ENCODE measurements at regions not wholly inside any gene's neighbourhood (a gene's known extent, or its start where the extent isn't known, plus 50 kb on each side); places are given as distances from the start of the nearest gene placed in this dataset.
"Not testable (repeated sequence)": the region's sequence is repeated elsewhere in the genome, so short reads cannot be mapped to it uniquely, and the experiment has no call there.

DNA sequence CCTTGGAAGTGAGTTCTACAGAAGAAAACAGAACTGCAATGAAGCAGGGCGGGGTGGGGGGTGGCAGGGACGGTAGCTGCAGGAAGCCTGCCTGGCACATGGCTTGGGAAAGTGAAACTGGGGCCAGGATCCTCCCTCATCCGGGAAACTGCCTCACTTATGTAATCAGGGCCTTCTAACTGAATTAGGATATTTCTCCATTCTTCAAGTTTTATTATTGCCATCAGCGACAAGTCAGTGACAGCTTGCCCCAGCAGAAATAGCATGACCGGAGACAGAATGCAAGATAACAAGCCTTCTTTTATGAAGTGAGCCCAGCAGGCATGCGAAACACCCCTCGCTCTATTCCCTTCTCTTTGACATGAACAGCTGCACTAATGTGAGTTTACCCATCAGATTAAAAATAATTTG, 77.5 kb upstream of the CACUL1 start:
- H3K4me1 ChIP-seq (ENCODE audit: low read depth): no peaks in the 10 kb centered on the region
- H3K4me3 ChIP-seq: no peak overlapping the region
- DNase-seq (ENCODE audit: low read depth in 1 of 2, low spot score in 1 of 2): peak in 1 of 2 donors; percentile 72
- no peaks in the 10 kb centered on the region for H3K36me3 ChIP-seq
- H3K27me3 ChIP-seq: peaks cover 2% of the 10 kb centered on the region
- H3K27ac ChIP-seq: no peak overlapping the region
- H3K9me3 ChIP-seq (ENCODE audit: low read depth): no peaks in the 10 kb centered on the region
- no peak for TF ChIP-seq CTCF (IDR thresholded peaks at IDR 0.05; ENCODE audit: low read depth, low read length)

DNA sequence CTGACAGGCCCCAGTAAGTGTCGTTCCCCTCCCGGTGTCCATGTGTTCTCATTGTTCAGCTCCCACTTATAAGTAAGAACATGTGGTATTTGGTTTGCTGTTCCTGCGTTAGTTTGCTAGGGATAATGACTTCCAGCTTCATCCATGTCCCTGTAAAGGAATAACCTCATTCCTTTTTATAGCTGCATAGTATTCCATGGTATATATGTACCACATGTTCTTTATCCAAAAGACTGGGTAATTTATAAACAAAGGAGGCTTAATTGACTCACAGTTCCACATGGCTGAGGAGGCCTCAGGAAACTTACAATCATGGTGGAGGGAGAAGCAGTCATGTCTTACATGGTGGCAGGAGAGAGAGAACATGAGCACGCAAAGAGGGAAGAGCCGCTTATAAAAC, 79.6 kb upstream of the CACUL1 start:
- not testable (repeated sequence) for H3K4me3 ChIP-seq; H3K27ac ChIP-seq; H3K4me1 ChIP-seq (ENCODE audit: low read depth); H3K27me3 ChIP-seq; DNase-seq (ENCODE audit: low read depth in 1 of 2, low spot score in 1 of 2); H3K9me3 ChIP-seq (ENCODE audit: low read depth); H3K36me3 ChIP-seq

DNA sequence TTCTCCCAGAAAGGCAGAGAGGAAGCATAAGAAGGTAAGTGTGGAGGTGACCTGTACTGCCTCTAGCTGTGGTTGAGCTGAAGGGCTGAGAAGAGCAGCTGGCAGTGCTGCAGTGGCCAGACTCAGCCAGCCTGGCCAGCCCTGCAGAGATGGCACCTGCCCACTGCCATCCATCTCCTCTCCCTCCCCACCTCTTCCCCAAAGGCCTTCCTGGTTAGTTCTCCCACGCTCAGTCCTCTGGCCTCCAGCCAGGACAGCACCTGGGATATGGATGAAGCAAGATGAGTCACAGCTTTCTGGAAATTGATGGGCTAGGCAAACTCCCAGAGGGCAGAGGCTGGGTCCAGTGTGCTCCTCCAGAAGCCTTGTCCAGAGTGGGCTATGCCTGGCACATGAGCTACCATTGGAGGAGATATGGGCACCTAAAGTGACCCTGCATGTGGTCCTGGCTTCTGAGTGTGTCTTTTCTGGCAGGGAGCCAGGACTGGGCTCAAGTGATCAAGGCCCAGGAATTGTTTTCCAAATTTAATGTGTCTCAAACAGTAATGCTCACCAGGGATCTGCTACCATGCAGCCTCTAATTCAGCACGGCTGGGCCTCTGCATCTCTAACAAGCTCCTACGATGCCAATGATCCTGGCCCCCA, 81.0 kb upstream of the CACUL1 start:
- DNase-seq (ENCODE audit: low read depth in 1 of 2, low spot score in 1 of 2): no peak
- no peaks in the 10 kb centered on the region for H3K27me3 ChIP-seq
- H3K9me3 ChIP-seq (ENCODE audit: low read depth): no peaks in the 10 kb centered on the region

GRCh38 chr10:118838364-118838763, 83.6 kb upstream of the CACUL1 start:
- no peaks in the 10 kb centered on the region for H3K36me3 ChIP-seq
- H3K4me3 ChIP-seq: no peak overlapping the region
- H3K9me3 ChIP-seq (ENCODE audit: low read depth): no peaks in the 10 kb centered on the region
- no peak overlapping the region for H3K27ac ChIP-seq
- no peak for TF ChIP-seq CTCF (IDR thresholded peaks at IDR 0.05; ENCODE audit: low read depth, low read length)
- no peaks in the 10 kb centered on the region for H3K27me3 ChIP-seq
- DNase-seq (ENCODE audit: low read depth in 1 of 2, low spot score in 1 of 2): no peak
- no peaks in the 10 kb centered on the region for H3K4me1 ChIP-seq (ENCODE audit: low read depth)

More for the DNA sequence above, 81.0 kb upstream of the CACUL1 start:
- TF ChIP-seq CTCF (IDR thresholded peaks at IDR 0.05; ENCODE audit: low read depth, low read length): no peak
- H3K36me3 ChIP-seq: no peaks in the 10 kb centered on the region
- H3K4me1 ChIP-seq (ENCODE audit: low read depth): no peaks in the 10 kb centered on the region
- H3K4me3 ChIP-seq: no peak overlapping the region
- H3K27ac ChIP-seq: no peak overlapping the region

- Histone ChIP-seq H3K4me3 (no peak overlapping the region), H3K4me1 (ENCODE audit: low read depth) (no peaks in the 10 kb centered on the region), H3K27me3 (no peaks in the 10 kb centered on the region), H3K9me3 (ENCODE audit: low read depth) (no peaks in the 10 kb centered on the region), H3K36me3 (no peaks in the 10 kb centered on the region), H3K27ac (no peak overlapping the region)
- no peak for DNase-seq (ENCODE audit: low read depth in 1 of 2, low spot score in 1 of 2)
- no peak for TF ChIP-seq CTCF (IDR thresholded peaks at IDR 0.05; ENCODE audit: low read depth, low read length)
These were observed 84.6 kb upstream of the CACUL1 start for GRCh38 chr10:118839348-118839747.

DNA sequence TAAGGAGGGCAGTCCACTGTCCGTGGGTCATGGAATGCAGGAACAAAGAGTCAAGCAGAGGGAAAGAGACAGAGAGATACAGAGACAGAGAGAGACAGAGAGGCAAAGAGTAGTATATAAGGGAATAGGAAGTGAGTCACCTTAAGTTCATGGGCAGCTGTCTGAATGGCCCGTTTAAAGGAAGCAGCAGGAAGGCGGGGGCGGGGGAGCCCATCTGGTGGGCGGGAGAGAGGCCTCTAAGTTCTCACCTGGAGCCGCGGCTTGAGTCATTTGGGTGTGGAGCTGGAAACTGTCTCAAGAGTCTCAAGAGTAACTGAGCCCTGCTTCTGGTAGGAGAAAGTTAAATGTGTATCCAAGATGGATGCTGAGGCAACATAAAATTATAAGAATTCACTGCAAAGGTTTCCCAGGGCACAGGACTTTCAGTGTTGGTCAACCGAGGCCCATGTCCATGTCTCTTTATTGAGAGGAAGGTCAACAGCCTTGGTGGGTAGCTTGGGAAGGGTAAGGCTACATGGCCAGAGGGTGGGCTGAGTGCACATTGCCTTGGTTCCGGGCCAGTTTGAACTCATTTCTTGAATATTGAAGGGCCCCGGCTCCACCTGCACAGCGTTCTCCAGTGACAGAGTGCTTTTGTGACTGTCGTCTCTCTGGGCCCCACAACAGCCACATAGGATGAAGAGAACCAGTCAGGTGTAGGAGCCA, 85.5 kb upstream of the CACUL1 start:
- H3K4me3 ChIP-seq: no peak overlapping the region
- TF ChIP-seq CTCF (IDR thresholded peaks at IDR 0.05; ENCODE audit: low read depth, low read length): no peak
- DNase-seq (ENCODE audit: low read depth in 1 of 2, low spot score in 1 of 2): peak in 1 of 2 donors; percentile 16
- no peaks in the 10 kb centered on the region for H3K27me3 ChIP-seq
- no peak overlapping the region for H3K27ac ChIP-seq
- H3K36me3 ChIP-seq: no peaks in the 10 kb centered on the region
- no peaks in the 10 kb centered on the region for H3K4me1 ChIP-seq (ENCODE audit: low read depth)
- H3K9me3 ChIP-seq (ENCODE audit: low read depth): no peaks in the 10 kb centered on the region
